ENCODE measurements at regions not wholly inside any gene's neighbourhood (a gene's known extent, or its start where the extent isn't known, plus 50 kb on each side); places are given as distances from the start of the nearest gene placed in this dataset.
"Not testable (repeated sequence)": the region's sequence is repeated elsewhere in the genome, so short reads cannot be mapped to it uniquely, and the experiment has no call there.

GRCh38 chr2:31642707-31643106, 62.0 kb upstream of the SRD5A2 start:
- Mint-ChIP-seq H3K4me3 (no peak overlapping the region), H3K9me3 (no peaks in the 10 kb centered on the region), H3K27me3 (ENCODE audit: low read depth) (no peaks in the 10 kb centered on the region), H3K27ac (no peak overlapping the region), H3K36me3 (ENCODE audit: low read depth) (no peaks in the 10 kb centered on the region), H3K4me1 (no peaks in the 10 kb centered on the region)
- TF ChIP-seq, protein P1, sequence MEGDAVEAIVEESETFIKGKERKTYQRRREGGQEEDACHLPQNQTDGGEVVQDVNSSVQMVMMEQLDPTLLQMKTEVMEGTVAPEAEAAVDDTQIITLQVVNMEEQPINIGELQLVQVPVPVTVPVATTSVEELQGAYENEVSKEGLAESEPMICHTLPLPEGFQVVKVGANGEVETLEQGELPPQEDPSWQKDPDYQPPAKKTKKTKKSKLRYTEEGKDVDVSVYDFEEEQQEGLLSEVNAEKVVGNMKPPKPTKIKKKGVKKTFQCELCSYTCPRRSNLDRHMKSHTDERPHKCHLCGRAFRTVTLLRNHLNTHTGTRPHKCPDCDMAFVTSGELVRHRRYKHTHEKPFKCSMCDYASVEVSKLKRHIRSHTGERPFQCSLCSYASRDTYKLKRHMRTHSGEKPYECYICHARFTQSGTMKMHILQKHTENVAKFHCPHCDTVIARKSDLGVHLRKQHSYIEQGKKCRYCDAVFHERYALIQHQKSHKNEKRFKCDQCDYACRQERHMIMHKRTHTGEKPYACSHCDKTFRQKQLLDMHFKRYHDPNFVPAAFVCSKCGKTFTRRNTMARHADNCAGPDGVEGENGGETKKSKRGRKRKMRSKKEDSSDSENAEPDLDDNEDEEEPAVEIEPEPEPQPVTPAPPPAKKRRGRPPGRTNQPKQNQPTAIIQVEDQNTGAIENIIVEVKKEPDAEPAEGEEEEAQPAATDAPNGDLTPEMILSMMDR (IDR thresholded peaks at IDR 0.05; ENCODE audit: unreplicated experiment in 3 of 3): no peak

DNA sequence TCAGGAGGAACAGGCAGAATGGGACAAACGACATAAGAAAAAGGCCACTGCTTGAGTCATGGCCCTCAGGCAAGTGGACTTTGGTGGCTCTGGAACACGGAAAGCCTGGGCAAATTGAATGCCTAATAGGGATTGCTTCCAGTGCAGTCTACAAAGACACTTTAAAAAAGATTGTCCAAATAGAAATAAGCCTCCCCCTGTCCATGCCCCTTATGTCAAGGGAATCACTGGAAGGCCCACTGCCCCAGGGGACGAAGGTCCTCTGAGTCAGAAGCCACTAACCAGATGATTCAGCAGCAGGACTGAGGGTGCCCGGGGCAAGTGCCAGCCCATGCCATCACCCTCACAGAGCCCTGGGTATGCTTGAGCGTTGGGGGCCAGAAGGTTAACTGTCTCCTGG, 51.5 kb upstream of the SRD5A2 start:
- not testable (repeated sequence) for H3K4me1 Mint-ChIP-seq; H3K4me3 Mint-ChIP-seq; H3K36me3 Mint-ChIP-seq (ENCODE audit: low read depth); H3K9me3 Mint-ChIP-seq; H3K27ac Mint-ChIP-seq
- H3K27me3 Mint-ChIP-seq (ENCODE audit: low read depth): peaks cover 12% of the 10 kb centered on the region
